Upper lobe of left lung (tissue), 6 donors: ENCODE measurements at regions not wholly inside any gene's neighbourhood (a gene's known extent, or its start where the extent isn't known, plus 50 kb on each side); places are given as distances from the start of the nearest gene placed in this dataset.

Source experiments
- ATAC-seq, 2 donors: fragments of 200-7000 bp; cut with Tn5 transposase; one replicate each; pipeline ENCODE4 v1.9.1; 2022; ENCODE audit warnings: mild to moderate bottlenecking in 2 of 2, moderate library complexity in 2 of 2; ENCODE audit not compliant: low FRiP score in 2 of 2
- DNase-seq, 2 donors: peaks; one replicate each; pipeline ENCODE4 v3.0.0-alpha.2; 2019 to 2020
- H3K27ac ChIP-seq, 4 donors: fragments of 200-600 bp; sonication (generic); one replicate each; pipeline ENCODE4 v1.5.1; 2016 to 2019
- H3K27me3 ChIP-seq, 4 donors: fragments of 200-600 bp; sonication (generic); one replicate each; pipeline ENCODE4 v1.5.1; 2017 to 2019
- H3K36me3 ChIP-seq, 4 donors: fragments of 200-600 bp; sonication (generic); one replicate each; pipeline ENCODE4 v1.5.1; 2016 to 2019
- H3K4me1 ChIP-seq, 4 donors: fragments of 200-600 bp; sonication (generic); one replicate each; pipeline ENCODE4 v1.5.1; 2018 to 2019
- H3K4me3 ChIP-seq, 4 donors: fragments of 200-600 bp; sonication (generic); one replicate each; pipeline ENCODE4 v1.5.1; 2017 to 2019; ENCODE audit warnings: mild to moderate bottlenecking in 2 of 4, moderate library complexity in 1 of 4
- H3K9me3 ChIP-seq, 4 donors: fragments of 200-600 bp; sonication (generic); one replicate each; pipeline ENCODE4 v1.5.1; 2018 to 2019
- EP300 ChIP-seq, 4 donors: sonication (generic); formaldehyde crosslinking; IDR thresholded peaks; one replicate each; pipeline ENCODE4 v1.5.1; 2017; ENCODE audit warnings: antibody characterized with exemption in 4 of 4, control low read depth in 2 of 4
- POLR2A ChIP-seq, 4 donors: fragments of 450-650 bp; IDR thresholded peaks; one replicate each; pipeline ENCODE4 v1.5.1; 2016 to 2017; ENCODE audit warnings: antibody characterized with exemption in 4 of 4, mild to moderate bottlenecking in 2 of 4
- POLR2AphosphoS5 ChIP-seq, 2 donors: sonication (generic); formaldehyde crosslinking; IDR thresholded peaks; one replicate each; pipeline ENCODE4 v1.5.1; 2017; ENCODE audit warnings: antibody characterized with exemption in 2 of 2
- WGBS, 2 donors: methylation state at CpG; one replicate each; pipeline ENCODE4 v1.1.5; 2017 to 2018; 5-methylcytosine and 5-hydroxymethylcytosine counted together
- TF ChIP-seq, protein P1 (sequence below), 6 experiments: fragments of 450-650 bp in 4 of 6; fragments of 200-600 bp in 2 of 6; sonication (generic) in 2 of 6; IDR thresholded peaks; one replicate each; pipeline ENCODE4 v1.5.1; 2016 to 2019; ENCODE audit warnings: antibody characterized with exemption in 6 of 6
- donor health status: DM: no; HTN: no; CAD: no; lungs with moderate emphysema.
- donor health status: DM: no; HTN: yes; CAD: no; lungs with severe emphysema.

DNA sequence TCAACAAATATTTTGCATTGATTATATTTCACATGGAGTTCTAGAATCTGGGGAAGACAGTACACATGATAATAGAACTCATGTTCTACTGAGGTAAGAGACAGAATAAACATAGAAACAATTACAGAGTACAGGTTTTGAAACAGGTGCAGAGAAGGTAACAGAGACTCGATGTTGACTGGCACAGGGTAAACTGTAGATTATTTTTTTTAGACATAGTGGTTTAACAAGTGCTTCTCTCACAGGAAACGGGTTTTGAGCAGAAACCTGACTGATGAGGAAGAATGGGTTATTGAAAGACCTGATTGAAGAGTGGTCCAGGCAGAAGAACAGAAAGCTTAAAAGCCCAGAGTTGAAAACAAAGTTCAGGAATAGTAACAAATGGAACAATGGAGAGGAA lies 1002.5 kb upstream of the FAM98A start:
- Histone ChIP-seq H3K27me3 (no peaks in the 10 kb centered on the region), H3K36me3 (no peaks in the 10 kb centered on the region), H3K9me3 (no peaks in the 10 kb centered on the region), H3K4me3 (no peak overlapping the region), H3K27ac (no peak overlapping the region), H3K4me1 (no peaks in the 10 kb centered on the region)
- WGBS, 2 donors, result 32 to 36% methylated on average over 2 of the region's 2 CpGs
- TF ChIP-seq EP300 (IDR thresholded peaks at IDR 0.05) (no peak), POLR2A (IDR thresholded peaks at IDR 0.05) (no peak), POLR2AphosphoS5 (IDR thresholded peaks at IDR 0.05) (no peak)
- TF ChIP-seq, protein P1, sequence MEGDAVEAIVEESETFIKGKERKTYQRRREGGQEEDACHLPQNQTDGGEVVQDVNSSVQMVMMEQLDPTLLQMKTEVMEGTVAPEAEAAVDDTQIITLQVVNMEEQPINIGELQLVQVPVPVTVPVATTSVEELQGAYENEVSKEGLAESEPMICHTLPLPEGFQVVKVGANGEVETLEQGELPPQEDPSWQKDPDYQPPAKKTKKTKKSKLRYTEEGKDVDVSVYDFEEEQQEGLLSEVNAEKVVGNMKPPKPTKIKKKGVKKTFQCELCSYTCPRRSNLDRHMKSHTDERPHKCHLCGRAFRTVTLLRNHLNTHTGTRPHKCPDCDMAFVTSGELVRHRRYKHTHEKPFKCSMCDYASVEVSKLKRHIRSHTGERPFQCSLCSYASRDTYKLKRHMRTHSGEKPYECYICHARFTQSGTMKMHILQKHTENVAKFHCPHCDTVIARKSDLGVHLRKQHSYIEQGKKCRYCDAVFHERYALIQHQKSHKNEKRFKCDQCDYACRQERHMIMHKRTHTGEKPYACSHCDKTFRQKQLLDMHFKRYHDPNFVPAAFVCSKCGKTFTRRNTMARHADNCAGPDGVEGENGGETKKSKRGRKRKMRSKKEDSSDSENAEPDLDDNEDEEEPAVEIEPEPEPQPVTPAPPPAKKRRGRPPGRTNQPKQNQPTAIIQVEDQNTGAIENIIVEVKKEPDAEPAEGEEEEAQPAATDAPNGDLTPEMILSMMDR (IDR thresholded peaks at IDR 0.05), result no peak
- no peak for ATAC-seq
- no peak for DNase-seq

- no peaks in the 10 kb centered on the region for H3K27me3 ChIP-seq
- DNase-seq (no peak), ATAC-seq (no peak)
- no peaks in the 10 kb centered on the region for H3K36me3 ChIP-seq
- no peak overlapping the region for H3K4me3 ChIP-seq
- 80 to 89% methylated on average over 2 of the region's 2 CpGs for WGBS, 2 donors
- TF ChIP-seq POLR2AphosphoS5 (IDR thresholded peaks at IDR 0.05) (no peak), POLR2A (IDR thresholded peaks at IDR 0.05) (no peak), EP300 (IDR thresholded peaks at IDR 0.05) (no peak)
- TF ChIP-seq, protein P1 (IDR thresholded peaks at IDR 0.05), result no peak
- no peak overlapping the region for H3K27ac ChIP-seq
- no peaks in the 10 kb centered on the region for H3K4me1 ChIP-seq
- H3K9me3 ChIP-seq, result no peaks in the 10 kb centered on the region
These were observed 979.5 kb upstream of the FAM98A start for GRCh38 chr2:34578641-34579040.

DNA sequence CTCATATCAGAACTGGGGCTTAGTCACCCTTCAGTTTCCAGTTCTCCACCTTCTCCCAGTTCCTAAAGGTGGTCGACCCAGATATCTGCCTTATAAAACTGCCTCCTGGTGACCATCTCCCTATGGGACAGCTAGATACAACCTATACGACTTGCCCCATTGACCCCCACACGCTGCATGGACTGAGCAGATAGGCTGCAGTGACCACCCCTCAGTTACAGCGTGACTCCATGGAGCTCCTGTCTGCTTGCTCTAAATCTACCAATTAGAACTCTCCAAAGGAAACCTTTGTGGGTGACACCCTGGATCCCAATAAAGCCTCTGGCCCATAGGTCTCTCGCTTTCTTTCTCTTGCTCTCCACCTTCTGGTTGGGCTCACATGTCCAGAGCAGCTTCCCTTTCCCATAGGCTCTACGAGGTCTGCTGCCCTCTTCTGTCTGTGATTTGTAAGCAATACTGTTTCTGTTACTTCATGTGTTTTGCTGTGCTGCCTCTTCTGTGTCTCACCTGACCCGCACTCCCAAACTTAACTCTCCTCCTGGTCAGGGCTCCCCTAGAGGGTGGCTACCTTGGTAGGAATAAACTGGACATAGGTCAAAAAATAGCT lies 971.3 kb upstream of the FAM98A start:
- Histone ChIP-seq H3K4me3 (no peak overlapping the region), H3K36me3 (no peaks in the 10 kb centered on the region), H3K9me3 (no peaks in the 10 kb centered on the region), H3K4me1 (no peaks in the 10 kb centered on the region), H3K27me3 (no peaks in the 10 kb centered on the region), H3K27ac (no peak overlapping the region)
- TF ChIP-seq, protein P1 (IDR thresholded peaks at IDR 0.05), result peak in 3 of 6 experiments; percentile 35 to 37 (median 36)
- no peak for TF ChIP-seq POLR2A (IDR thresholded peaks at IDR 0.05)
- 78 to 80% methylated on average over 7 of the region's 7 CpGs for WGBS, 2 donors
- DNase-seq (peak in 1 of 2 donors; percentile 25), ATAC-seq (peak in 1 of 2 donors; percentile 53)

DNA sequence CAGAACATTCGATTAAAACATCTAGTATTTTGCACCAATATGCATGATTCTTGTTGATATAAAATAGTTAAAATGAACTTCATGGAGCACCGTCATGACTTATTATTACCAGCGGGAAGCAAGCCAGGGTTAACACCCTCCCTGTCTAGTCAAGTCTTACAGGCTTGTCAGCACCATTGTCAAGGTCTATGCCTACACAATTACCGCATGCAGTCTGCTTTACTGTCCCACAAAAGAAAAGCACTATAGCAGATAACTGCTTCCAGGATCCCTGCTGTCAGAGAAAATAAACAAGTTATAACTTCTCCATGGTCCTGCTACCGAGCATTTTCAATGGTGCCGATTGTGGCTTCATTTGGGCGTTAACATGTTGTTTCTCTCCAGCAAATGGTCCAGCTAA lies 968.0 kb upstream of the FAM98A start:
- DNase-seq (no peak), ATAC-seq (no peak)
- Histone ChIP-seq H3K4me1 (no peaks in the 10 kb centered on the region), H3K27me3 (no peaks in the 10 kb centered on the region), H3K9me3 (no peaks in the 10 kb centered on the region), H3K27ac (no peak overlapping the region), H3K4me3 (no peak overlapping the region), H3K36me3 (no peaks in the 10 kb centered on the region)
- TF ChIP-seq, protein P1 (IDR thresholded peaks at IDR 0.05), result no peak
- TF ChIP-seq EP300 (IDR thresholded peaks at IDR 0.05) (no peak), POLR2A (IDR thresholded peaks at IDR 0.05) (no peak), POLR2AphosphoS5 (IDR thresholded peaks at IDR 0.05) (no peak)
- 82 to 90% methylated on average over 7 of the region's 7 CpGs for WGBS, 2 donors

DNA sequence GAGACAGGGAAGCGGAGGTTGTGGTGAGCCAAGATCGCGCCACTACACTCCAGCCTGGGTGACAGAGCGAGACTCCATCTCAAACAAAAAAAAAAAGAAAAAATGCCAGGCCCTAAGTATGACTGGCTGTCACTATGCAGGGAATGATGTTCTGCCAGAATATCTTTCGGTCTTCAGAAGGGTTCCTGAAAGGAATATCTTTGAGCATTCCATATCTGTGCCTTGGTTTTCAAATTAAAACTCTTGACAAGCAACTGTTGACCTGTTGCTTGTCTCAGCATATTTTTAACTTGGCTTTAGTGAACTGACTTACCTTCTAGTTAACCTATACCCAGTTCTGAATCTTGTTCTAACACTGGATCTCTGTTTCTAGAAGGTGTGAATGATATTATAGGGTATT lies 953.2 kb upstream of the FAM98A start:
- no peak for DNase-seq
- Histone ChIP-seq H3K27ac (no peak overlapping the region), H3K4me1 (no peaks in the 10 kb centered on the region), H3K27me3 (no peaks in the 10 kb centered on the region), H3K4me3 (no peak overlapping the region), H3K9me3 (no peaks in the 10 kb centered on the region), H3K36me3 (no peaks in the 10 kb centered on the region)
- 91 to 98% methylated on average over 5 of the region's 5 CpGs for WGBS, 2 donors
- no peak for TF ChIP-seq POLR2A (IDR thresholded peaks at IDR 0.05)
- TF ChIP-seq EP300 (IDR thresholded peaks at IDR 0.05), result no peak
- TF ChIP-seq POLR2AphosphoS5 (IDR thresholded peaks at IDR 0.05), result no peak
- TF ChIP-seq, protein P1 (IDR thresholded peaks at IDR 0.05), result no peak
- no peak for ATAC-seq
